ENCODE measurements at regions not wholly inside any gene's neighbourhood (a gene's known extent, or its start where the extent isn't known, plus 50 kb on each side); places are given as distances from the start of the nearest gene placed in this dataset.

GRCh38 chrX:20523626-20524312, 257.1 kb upstream of the RPS6KA3 start:
- Histone ChIP-seq H3K9me3 (ENCODE audit: severe bottlenecking) (no peaks in the 10 kb centered on the region), H3K4me3 (ENCODE audit: low read depth, low read length) (no peak overlapping the region), H3K27ac (no peak overlapping the region), H3K27me3 (ENCODE audit: insufficient read depth, low read depth, severe bottlenecking) (peaks cover 12% of the 10 kb centered on the region), H3K36me3 (no peaks in the 10 kb centered on the region)
- no peak for TF ChIP-seq CTCF (IDR thresholded peaks at IDR 0.05; ENCODE audit: low read depth, low read length)
- DNase-seq: no peak

- Histone ChIP-seq H3K36me3 (no peaks in the 10 kb centered on the region), H3K27me3 (ENCODE audit: insufficient read depth, low read depth, severe bottlenecking) (peaks cover 6% of the 10 kb centered on the region), H3K4me3 (ENCODE audit: low read depth, low read length) (no peak overlapping the region), H3K9me3 (ENCODE audit: severe bottlenecking) (no peaks in the 10 kb centered on the region), H3K27ac (no peak overlapping the region)
- no peak for TF ChIP-seq CTCF (IDR thresholded peaks at IDR 0.05; ENCODE audit: low read depth, low read length)
- DNase-seq: no peak
Measured at GRCh38 chrX:20522420-20522819, 255.7 kb upstream of the RPS6KA3 start.

GRCh38 chrX:20521222-20521621, 254.5 kb upstream of the RPS6KA3 start:
- Histone ChIP-seq H3K27me3 (ENCODE audit: insufficient read depth, low read depth, severe bottlenecking) (peaks cover 10% of the 10 kb centered on the region), H3K27ac (no peak overlapping the region), H3K4me3 (ENCODE audit: low read depth, low read length) (no peak overlapping the region), H3K36me3 (no peaks in the 10 kb centered on the region), H3K9me3 (ENCODE audit: severe bottlenecking) (no peaks in the 10 kb centered on the region)
- TF ChIP-seq CTCF (IDR thresholded peaks at IDR 0.05; ENCODE audit: low read depth, low read length): no peak
- DNase-seq: no peak

- H3K9me3 ChIP-seq (ENCODE audit: severe bottlenecking): no peaks in the 10 kb centered on the region
- no peak overlapping the region for H3K4me3 ChIP-seq (ENCODE audit: low read depth, low read length)
- no peaks in the 10 kb centered on the region for H3K36me3 ChIP-seq
- peaks cover 10% of the 10 kb centered on the region for H3K27me3 ChIP-seq (ENCODE audit: insufficient read depth, low read depth, severe bottlenecking)
- H3K27ac ChIP-seq: no peak overlapping the region
- TF ChIP-seq CTCF (IDR thresholded peaks at IDR 0.05; ENCODE audit: low read depth, low read length): no peak
- no peak for DNase-seq
Measured at GRCh38 chrX:20519826-20520225, 253.1 kb upstream of the RPS6KA3 start.

- H3K9me3 ChIP-seq (ENCODE audit: severe bottlenecking): no peaks in the 10 kb centered on the region
- no peak overlapping the region for H3K4me3 ChIP-seq (ENCODE audit: low read depth, low read length)
- H3K27me3 ChIP-seq (ENCODE audit: insufficient read depth, low read depth, severe bottlenecking): peaks cover 10% of the 10 kb centered on the region
- TF ChIP-seq CTCF (IDR thresholded peaks at IDR 0.05; ENCODE audit: low read depth, low read length): no peak
- DNase-seq: no peak
- H3K36me3 ChIP-seq: no peaks in the 10 kb centered on the region
- H3K27ac ChIP-seq: no peak overlapping the region
Measured at GRCh38 chrX:20519146-20519545, 252.4 kb upstream of the RPS6KA3 start.

- no peak overlapping the region for H3K4me3 ChIP-seq (ENCODE audit: low read depth, low read length)
- H3K36me3 ChIP-seq: no peaks in the 10 kb centered on the region
- H3K27me3 ChIP-seq (ENCODE audit: insufficient read depth, low read depth, severe bottlenecking): peaks cover 10% of the 10 kb centered on the region
- no peak for TF ChIP-seq CTCF (IDR thresholded peaks at IDR 0.05; ENCODE audit: low read depth, low read length)
- no peak for DNase-seq
- no peaks in the 10 kb centered on the region for H3K9me3 ChIP-seq (ENCODE audit: severe bottlenecking)
- no peak overlapping the region for H3K27ac ChIP-seq
Measured at GRCh38 chrX:20517565-20517964, 250.9 kb upstream of the RPS6KA3 start.

All from WERI-Rb-1 (cell line).